ENCODE measurements at regions not wholly inside any gene's neighbourhood (a gene's known extent, or its start where the extent isn't known, plus 50 kb on each side); places are given as distances from the start of the nearest gene placed in this dataset.
"Not testable (repeated sequence)": the region's sequence is repeated elsewhere in the genome, so short reads cannot be mapped to it uniquely, and the experiment has no call there.

- DNase-seq, result not testable (repeated sequence)
These were observed 111.2 kb upstream of the CYLC1 start for GRCh38 chrX:83749736-83750135.

GRCh38 chrX:83750451-83750850 is 110.5 kb upstream of the CYLC1 start:
- DNase-seq, result not testable (repeated sequence)

- peak; percentile 3 for DNase-seq
These were observed 101.1 kb upstream of the CYLC1 start for GRCh38 chrX:83759872-83760271.

GRCh38 chrX:83771664-83772063 is 89.3 kb upstream of the CYLC1 start:
- no peak for DNase-seq
